ENCODE measurements at regions not wholly inside any gene's neighbourhood (a gene's known extent, or its start where the extent isn't known, plus 50 kb on each side); places are given as distances from the start of the nearest gene placed in this dataset.

DNA sequence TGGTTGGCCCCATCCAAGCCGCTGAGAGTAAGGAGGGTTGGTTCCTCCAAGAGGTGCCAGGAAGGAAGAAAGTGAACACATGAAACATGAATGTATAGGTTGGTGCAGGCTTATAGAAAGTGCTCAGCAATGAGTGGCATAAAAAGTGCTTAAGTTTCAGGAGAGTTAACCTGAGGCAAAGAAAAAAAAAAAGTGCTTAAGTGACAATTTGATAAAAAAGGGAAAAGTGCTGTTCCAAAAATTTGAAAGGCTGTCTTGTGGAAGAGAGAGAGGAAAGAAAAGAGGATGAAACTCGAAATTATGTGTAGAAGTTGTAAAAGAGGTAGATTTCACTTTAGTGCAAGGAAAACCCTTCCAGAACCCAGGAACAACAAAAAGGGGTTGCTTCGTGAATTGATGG, 85.5 kb upstream of the MAP4K4 start:
- Histone ChIP-seq H3K4me1 (ENCODE audit: control insufficient read depth, insufficient read depth, low read length) (peaks cover 3% of the 10 kb centered on the region), H3K27me3 (ENCODE audit: control insufficient read depth, insufficient read depth, low read length) (no peaks in the 10 kb centered on the region), H3K9me3 (ENCODE audit: control insufficient read depth, insufficient read depth, low read length) (no peaks in the 10 kb centered on the region), H3K27ac (ENCODE audit: low read depth, low read length) (no peak overlapping the region), H3K36me3 (ENCODE audit: control insufficient read depth, insufficient read depth, low read length) (no peaks in the 10 kb centered on the region), H3K4me3 (ENCODE audit: low read depth, low read length) (no peak overlapping the region)
- WGBS (ENCODE audit: insufficient coverage) = 100% methylated on average over 2 of the region's 3 CpGs
- no peak for DNase-seq (ENCODE audit: low read depth in 4 of 6, low spot score in 6 of 6)

- H3K27me3 ChIP-seq (ENCODE audit: control insufficient read depth, insufficient read depth, low read length) = no peaks in the 10 kb centered on the region
- H3K36me3 ChIP-seq (ENCODE audit: control insufficient read depth, insufficient read depth, low read length) = no peaks in the 10 kb centered on the region
- no CpG with 5 or more reads among the region's 3 CpGs for WGBS (ENCODE audit: insufficient coverage)
- H3K4me3 ChIP-seq (ENCODE audit: low read depth, low read length) = no peak overlapping the region
- H3K27ac ChIP-seq (ENCODE audit: low read depth, low read length) = no peak overlapping the region
- DNase-seq (ENCODE audit: low read depth in 4 of 6, low spot score in 6 of 6) = no peak
- H3K9me3 ChIP-seq (ENCODE audit: control insufficient read depth, insufficient read depth, low read length) = no peaks in the 10 kb centered on the region
- H3K4me1 ChIP-seq (ENCODE audit: control insufficient read depth, insufficient read depth, low read length) = no peaks in the 10 kb centered on the region
Measured at GRCh38 chr2:101610750-101611315, 86.7 kb upstream of the MAP4K4 start.

DNA sequence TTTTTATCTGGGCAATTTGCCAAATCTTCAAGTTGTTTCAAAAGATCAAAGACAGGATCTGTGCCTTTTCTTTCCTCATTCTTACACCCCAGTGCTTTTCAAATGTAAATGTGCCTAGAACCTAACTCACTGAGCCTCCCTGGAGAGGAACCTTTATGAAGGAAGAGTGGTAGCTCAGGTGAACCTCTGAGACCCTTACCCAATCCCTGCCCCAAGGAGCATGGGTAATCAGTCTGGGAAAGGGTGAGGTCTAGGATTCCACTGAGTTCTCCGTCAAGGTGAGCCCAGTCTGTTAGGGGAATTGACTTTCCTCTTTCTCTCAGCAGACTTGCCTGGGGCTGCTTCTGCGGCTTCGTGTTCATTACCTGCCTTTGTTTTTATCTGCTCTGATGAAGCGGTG, 88.1 kb upstream of the MAP4K4 start:
- H3K4me3 ChIP-seq (ENCODE audit: low read depth, low read length) = no peak overlapping the region
- no peaks in the 10 kb centered on the region for H3K36me3 ChIP-seq (ENCODE audit: control insufficient read depth, insufficient read depth, low read length)
- H3K4me1 ChIP-seq (ENCODE audit: control insufficient read depth, insufficient read depth, low read length) = no peaks in the 10 kb centered on the region
- no peaks in the 10 kb centered on the region for H3K9me3 ChIP-seq (ENCODE audit: control insufficient read depth, insufficient read depth, low read length)
- no peak overlapping the region for H3K27ac ChIP-seq (ENCODE audit: low read depth, low read length)
- H3K27me3 ChIP-seq (ENCODE audit: control insufficient read depth, insufficient read depth, low read length) = no peaks in the 10 kb centered on the region
- no CpG with 5 or more reads among the region's 4 CpGs for WGBS (ENCODE audit: insufficient coverage)
- no peak for DNase-seq (ENCODE audit: low read depth in 4 of 6, low spot score in 6 of 6)

DNA sequence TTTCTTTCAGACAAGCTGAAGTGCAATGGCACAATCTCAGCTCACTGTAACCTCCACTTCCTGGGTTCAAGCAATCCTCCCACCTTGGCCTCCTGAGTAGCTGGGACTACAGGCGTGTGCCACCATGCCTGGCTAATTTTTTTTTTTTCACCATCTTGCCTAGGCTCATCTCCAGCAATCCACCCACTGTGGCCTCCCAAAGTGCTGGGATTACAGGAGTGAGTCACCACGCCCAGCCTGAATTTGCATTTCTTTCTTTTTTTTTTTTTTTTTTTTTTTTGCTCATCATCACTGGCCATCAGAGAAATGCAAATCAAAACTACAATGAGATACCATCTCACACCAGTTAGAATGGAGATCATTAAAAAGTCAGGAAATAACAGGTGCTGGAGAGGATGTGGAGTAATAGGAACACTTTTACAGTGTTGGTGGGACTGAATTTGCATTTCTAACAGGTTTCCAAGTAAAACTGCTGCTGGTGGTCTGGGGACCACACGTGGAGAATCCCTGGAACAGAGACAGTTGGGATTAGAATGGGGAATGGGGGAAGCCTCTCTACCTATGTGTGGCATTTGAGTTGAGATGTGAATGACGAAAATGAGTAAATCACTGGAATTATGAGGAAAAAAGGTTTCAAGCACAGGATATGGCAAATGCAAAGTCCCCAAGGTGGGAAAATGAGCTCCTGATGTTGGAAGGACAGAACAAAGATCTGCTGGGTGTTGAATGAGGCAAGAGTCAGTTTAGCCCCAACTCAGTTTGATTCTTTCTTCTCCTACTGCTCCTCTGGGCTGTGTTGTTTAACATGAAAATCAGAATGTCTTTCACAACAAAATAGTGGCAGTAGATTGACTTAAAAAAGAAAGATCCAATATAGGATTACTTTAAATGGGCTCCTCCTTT, 88.8 kb upstream of the MAP4K4 start:
- no peaks in the 10 kb centered on the region for H3K36me3 ChIP-seq (ENCODE audit: control insufficient read depth, insufficient read depth, low read length)
- no peaks in the 10 kb centered on the region for H3K27me3 ChIP-seq (ENCODE audit: control insufficient read depth, insufficient read depth, low read length)
- no peak overlapping the region for H3K27ac ChIP-seq (ENCODE audit: low read depth, low read length)
- 73% methylated on average over 3 of the region's 4 CpGs for WGBS (ENCODE audit: insufficient coverage)
- H3K4me1 ChIP-seq (ENCODE audit: control insufficient read depth, insufficient read depth, low read length) = no peaks in the 10 kb centered on the region
- no peak for DNase-seq (ENCODE audit: low read depth in 4 of 6, low spot score in 6 of 6)
- H3K9me3 ChIP-seq (ENCODE audit: control insufficient read depth, insufficient read depth, low read length) = no peaks in the 10 kb centered on the region
- H3K4me3 ChIP-seq (ENCODE audit: low read depth, low read length) = no peak overlapping the region

GRCh38 chr2:101597347-101597944, 100.1 kb upstream of the MAP4K4 start:
- 100% methylated on average over 1 of the region's 4 CpGs for WGBS (ENCODE audit: insufficient coverage)
- peak in 1 of 6 donors; percentile 78 for DNase-seq (ENCODE audit: low read depth in 4 of 6, low spot score in 6 of 6)
- H3K36me3 ChIP-seq (ENCODE audit: control insufficient read depth, insufficient read depth, low read length) = no peaks in the 10 kb centered on the region
- H3K27me3 ChIP-seq (ENCODE audit: control insufficient read depth, insufficient read depth, low read length) = no peaks in the 10 kb centered on the region
- no peaks in the 10 kb centered on the region for H3K9me3 ChIP-seq (ENCODE audit: control insufficient read depth, insufficient read depth, low read length)
- no peaks in the 10 kb centered on the region for H3K4me1 ChIP-seq (ENCODE audit: control insufficient read depth, insufficient read depth, low read length)
- no peak overlapping the region for H3K27ac ChIP-seq (ENCODE audit: low read depth, low read length)
- no peak overlapping the region for H3K4me3 ChIP-seq (ENCODE audit: low read depth, low read length)

GRCh38 chr2:101596333-101596732, 101.2 kb upstream of the MAP4K4 start:
- Histone ChIP-seq H3K4me1 (ENCODE audit: control insufficient read depth, insufficient read depth, low read length) (no peaks in the 10 kb centered on the region), H3K27me3 (ENCODE audit: control insufficient read depth, insufficient read depth, low read length) (no peaks in the 10 kb centered on the region), H3K9me3 (ENCODE audit: control insufficient read depth, insufficient read depth, low read length) (no peaks in the 10 kb centered on the region), H3K4me3 (ENCODE audit: low read depth, low read length) (no peak overlapping the region), H3K36me3 (ENCODE audit: control insufficient read depth, insufficient read depth, low read length) (no peaks in the 10 kb centered on the region), H3K27ac (ENCODE audit: low read depth, low read length) (no peak overlapping the region)
- DNase-seq (ENCODE audit: low read depth in 4 of 6, low spot score in 6 of 6) = no peak
- WGBS (ENCODE audit: insufficient coverage) = 55% methylated on average over 2 of the region's 4 CpGs

- no peak overlapping the region for H3K4me3 ChIP-seq (ENCODE audit: low read depth, low read length)
- H3K9me3 ChIP-seq (ENCODE audit: control insufficient read depth, insufficient read depth, low read length) = no peaks in the 10 kb centered on the region
- DNase-seq (ENCODE audit: low read depth in 4 of 6, low spot score in 6 of 6) = no peak
- WGBS (ENCODE audit: insufficient coverage) = 86% methylated on average over 2 of the region's 3 CpGs
- no peak overlapping the region for H3K27ac ChIP-seq (ENCODE audit: low read depth, low read length)
- H3K27me3 ChIP-seq (ENCODE audit: control insufficient read depth, insufficient read depth, low read length) = no peaks in the 10 kb centered on the region
- H3K36me3 ChIP-seq (ENCODE audit: control insufficient read depth, insufficient read depth, low read length) = no peaks in the 10 kb centered on the region
- no peaks in the 10 kb centered on the region for H3K4me1 ChIP-seq (ENCODE audit: control insufficient read depth, insufficient read depth, low read length)
Measured at GRCh38 chr2:101587251-101587650, 110.3 kb upstream of the MAP4K4 start.

- no peak for DNase-seq (ENCODE audit: low read depth in 4 of 6, low spot score in 6 of 6)
- Histone ChIP-seq H3K27ac (ENCODE audit: low read depth, low read length) (no peak overlapping the region), H3K27me3 (ENCODE audit: control insufficient read depth, insufficient read depth, low read length) (no peaks in the 10 kb centered on the region), H3K36me3 (ENCODE audit: control insufficient read depth, insufficient read depth, low read length) (no peaks in the 10 kb centered on the region), H3K9me3 (ENCODE audit: control insufficient read depth, insufficient read depth, low read length) (no peaks in the 10 kb centered on the region), H3K4me1 (ENCODE audit: control insufficient read depth, insufficient read depth, low read length) (no peaks in the 10 kb centered on the region), H3K4me3 (ENCODE audit: low read depth, low read length) (no peak overlapping the region)
Measured at GRCh38 chr2:101583861-101584260, 108.9 kb upstream of the RFX8 start.

- WGBS (ENCODE audit: insufficient coverage) = 93% methylated on average over 3 of the region's 7 CpGs
- no peaks in the 10 kb centered on the region for H3K4me1 ChIP-seq (ENCODE audit: control insufficient read depth, insufficient read depth, low read length)
- no peaks in the 10 kb centered on the region for H3K9me3 ChIP-seq (ENCODE audit: control insufficient read depth, insufficient read depth, low read length)
- H3K36me3 ChIP-seq (ENCODE audit: control insufficient read depth, insufficient read depth, low read length) = no peaks in the 10 kb centered on the region
- DNase-seq (ENCODE audit: low read depth in 4 of 6, low spot score in 6 of 6) = no peak
- H3K27me3 ChIP-seq (ENCODE audit: control insufficient read depth, insufficient read depth, low read length) = no peaks in the 10 kb centered on the region
- H3K4me3 ChIP-seq (ENCODE audit: low read depth, low read length) = no peak overlapping the region
- H3K27ac ChIP-seq (ENCODE audit: low read depth, low read length) = no peak overlapping the region
Measured at GRCh38 chr2:101581675-101582299, 106.9 kb upstream of the RFX8 start.
